ENCODE measurements at regions not wholly inside any gene's neighbourhood (a gene's known extent, or its start where the extent isn't known, plus 50 kb on each side); places are given as distances from the start of the nearest gene placed in this dataset.

- no peak for TF ChIP-seq CBX8 (IDR thresholded peaks at IDR 0.05; ENCODE audit: borderline replicate concordance, extremely low read depth, low read depth, low read length, poor library complexity, severe bottlenecking)
- TF ChIP-seq ZNF75A (CRISPR knock-in tag; IDR thresholded peaks at IDR 0.05): no peak
- TF ChIP-seq NCOA4 (IDR thresholded peaks at IDR 0.05; ENCODE audit: partially characterized antibody): no peak
- TF ChIP-seq ZC3H8 (IDR thresholded peaks at IDR 0.05): no peak
- TF ChIP-seq, protein P1, sequence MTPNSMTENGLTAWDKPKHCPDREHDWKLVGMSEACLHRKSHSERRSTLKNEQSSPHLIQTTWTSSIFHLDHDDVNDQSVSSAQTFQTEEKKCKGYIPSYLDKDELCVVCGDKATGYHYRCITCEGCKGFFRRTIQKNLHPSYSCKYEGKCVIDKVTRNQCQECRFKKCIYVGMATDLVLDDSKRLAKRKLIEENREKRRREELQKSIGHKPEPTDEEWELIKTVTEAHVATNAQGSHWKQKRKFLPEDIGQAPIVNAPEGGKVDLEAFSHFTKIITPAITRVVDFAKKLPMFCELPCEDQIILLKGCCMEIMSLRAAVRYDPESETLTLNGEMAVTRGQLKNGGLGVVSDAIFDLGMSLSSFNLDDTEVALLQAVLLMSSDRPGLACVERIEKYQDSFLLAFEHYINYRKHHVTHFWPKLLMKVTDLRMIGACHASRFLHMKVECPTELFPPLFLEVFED (CRISPR knock-in tag; conservative IDR thresholded peaks at IDR 0.05): no peak
- no peak for TF ChIP-seq ZNF212 (CRISPR knock-in tag; IDR thresholded peaks at IDR 0.05)
- no peak for TF ChIP-seq JUND (IDR thresholded peaks at IDR 0.05; ENCODE audit: borderline replicate concordance, low read depth, low read length)
- TF ChIP-seq JUND (tag; IDR thresholded peaks at IDR 0.05; ENCODE audit: borderline replicate concordance, low read depth, low read length): no peak
- TF ChIP-seq MBD2 (IDR thresholded peaks at IDR 0.05; ENCODE audit: borderline replicate concordance, low read depth): no peak
- no peak for TF ChIP-seq SIN3A (IDR thresholded peaks at IDR 0.05; ENCODE audit: borderline replicate concordance in 2 of 2, control insufficient read depth in 1 of 2, low read depth in 2 of 2, low read length in 2 of 2)
Observed at GRCh38 chrX:39381422-39381821, 580.2 kb downstream of the MID1IP1 start (continued).

DNA sequence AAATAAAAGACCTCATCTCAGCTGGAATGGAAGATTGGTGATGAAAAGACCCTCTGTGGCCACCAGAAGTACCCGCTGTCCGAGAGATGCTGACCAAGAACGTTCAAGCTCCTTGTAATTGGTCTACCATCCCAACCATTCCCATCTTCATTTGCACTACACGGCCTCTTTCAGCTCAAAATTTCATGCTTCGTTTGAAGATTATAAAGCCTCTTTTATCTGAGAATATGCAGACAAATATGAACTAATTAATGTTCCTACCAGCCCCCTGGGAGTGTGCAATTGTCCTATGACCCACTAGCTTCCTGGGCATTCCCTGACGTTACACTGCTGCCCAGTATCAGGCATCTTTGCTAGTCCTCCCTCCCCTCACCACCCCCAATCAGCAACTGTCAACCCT is 583.7 kb downstream of the MID1IP1 start:
- no peak for ATAC-seq
- TF ChIP-seq HLTF (IDR thresholded peaks at IDR 0.05): no peak
- TF ChIP-seq CHCHD3 (CRISPR knock-in tag; IDR thresholded peaks at IDR 0.05): no peak
- TF ChIP-seq SIX5 (IDR thresholded peaks at IDR 0.05; ENCODE audit: borderline replicate concordance in 1 of 2, insufficient read depth in 1 of 2, low read depth in 1 of 2, low read length in 2 of 2): no peak
- TF ChIP-seq, protein P2, sequence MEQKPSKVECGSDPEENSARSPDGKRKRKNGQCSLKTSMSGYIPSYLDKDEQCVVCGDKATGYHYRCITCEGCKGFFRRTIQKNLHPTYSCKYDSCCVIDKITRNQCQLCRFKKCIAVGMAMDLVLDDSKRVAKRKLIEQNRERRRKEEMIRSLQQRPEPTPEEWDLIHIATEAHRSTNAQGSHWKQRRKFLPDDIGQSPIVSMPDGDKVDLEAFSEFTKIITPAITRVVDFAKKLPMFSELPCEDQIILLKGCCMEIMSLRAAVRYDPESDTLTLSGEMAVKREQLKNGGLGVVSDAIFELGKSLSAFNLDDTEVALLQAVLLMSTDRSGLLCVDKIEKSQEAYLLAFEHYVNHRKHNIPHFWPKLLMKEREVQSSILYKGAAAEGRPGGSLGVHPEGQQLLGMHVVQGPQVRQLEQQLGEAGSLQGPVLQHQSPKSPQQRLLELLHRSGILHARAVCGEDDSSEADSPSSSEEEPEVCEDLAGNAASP (IDR thresholded peaks at IDR 0.05): no peak
- no peak for TF ChIP-seq ZSCAN32 (CRISPR knock-in tag; IDR thresholded peaks at IDR 0.05)
- no peak for TF ChIP-seq FOXA3 (CRISPR knock-in tag; conservative IDR thresholded peaks at IDR 0.05 in 1 of 2, IDR thresholded peaks at IDR 0.05 in 1 of 2)
- TF ChIP-seq ZNF785 (CRISPR knock-in tag; IDR thresholded peaks at IDR 0.05): no peak
- TF ChIP-seq SREBF2 (CRISPR knock-in tag; IDR thresholded peaks at IDR 0.05): no peak
- TF ChIP-seq ZNF668 (CRISPR knock-in tag; IDR thresholded peaks at IDR 0.05): no peak
- TF ChIP-seq NCOA4 (IDR thresholded peaks at IDR 0.05; ENCODE audit: partially characterized antibody): no peak
- TF ChIP-seq SAP30 (IDR thresholded peaks at IDR 0.05; ENCODE audit: borderline replicate concordance, insufficient read depth, low read depth, low read length, poor library complexity, severe bottlenecking): no peak
- peaks cover 0 to 4% of the 10 kb centered on the region in 2 experiments; a peak in 2 of 5 replicates for H3K27me3 ChIP-seq (ENCODE audit: control insufficient read depth in 2 of 2, insufficient read depth in 2 of 2, low read length in 2 of 2)

More for the DNA sequence above, 583.7 kb downstream of the MID1IP1 start:
- Histone ChIP-seq H3K36me3 (ENCODE audit: control insufficient read depth, insufficient read depth, low read length) (no peaks in the 10 kb centered on the region), H3K9me1 (ENCODE audit: control insufficient read depth, insufficient read depth, low read length) (no peaks in the 10 kb centered on the region), H3K79me2 (ENCODE audit: control insufficient read depth, insufficient read depth, low read length) (no peaks in the 10 kb centered on the region), H3K4me1 (replicated peaks in 1 of 2; ENCODE audit: control insufficient read depth in 2 of 2, insufficient read depth in 2 of 2, low read length in 2 of 2) (no peaks in the 10 kb centered on the region), H3K9me3 (replicated peaks; ENCODE audit: control insufficient read depth, insufficient read depth, low read depth, low read length) (no peaks in the 10 kb centered on the region), H3K27ac (ENCODE audit: extremely low read depth, low read depth, low read length) (no peak overlapping the region), H3K4me3 (no peak overlapping the region), H2AFZ (ENCODE audit: low read depth, low read length) (no peak overlapping the region), H3K4me2 (ENCODE audit: insufficient read depth, low read length) (no peak overlapping the region), H3K9ac (ENCODE audit: insufficient read depth in 1 of 2, low read depth in 2 of 2, low read length in 2 of 2) (no peak overlapping the region), H4K20me1 (replicated peaks; ENCODE audit: control insufficient read depth, insufficient read depth, low read length) (no peaks in the 10 kb centered on the region)
- POLR2A ChIA-PET: no interaction called here
- BruUV-seq (replicated peaks): no TSS peak
- FAIRE-seq (no peak), DNase-seq (ENCODE audit: extremely low read depth in 1 of 4, low spot score in 3 of 4) (no peak)
- WGBS (ENCODE audit: insufficient coverage, low coverage, missing lambda C conversion rate): 2% methylated on average over 6 of the region's 6 CpGs
- in situ Hi-C loops (cut with MboI): no loop called here
- CTCF ChIA-PET (ENCODE audit: low intra/inter-chr PET ratio): no interaction called here
- intact Hi-C loops (cut with micrococcal nuclease): no loop called here
